ENCODE measurements at regions not wholly inside any gene's neighbourhood (a gene's known extent, or its start where the extent isn't known, plus 50 kb on each side); places are given as distances from the start of the nearest gene placed in this dataset.
"Not testable (repeated sequence)": the region's sequence is repeated elsewhere in the genome, so short reads cannot be mapped to it uniquely, and the experiment has no call there.

DNA sequence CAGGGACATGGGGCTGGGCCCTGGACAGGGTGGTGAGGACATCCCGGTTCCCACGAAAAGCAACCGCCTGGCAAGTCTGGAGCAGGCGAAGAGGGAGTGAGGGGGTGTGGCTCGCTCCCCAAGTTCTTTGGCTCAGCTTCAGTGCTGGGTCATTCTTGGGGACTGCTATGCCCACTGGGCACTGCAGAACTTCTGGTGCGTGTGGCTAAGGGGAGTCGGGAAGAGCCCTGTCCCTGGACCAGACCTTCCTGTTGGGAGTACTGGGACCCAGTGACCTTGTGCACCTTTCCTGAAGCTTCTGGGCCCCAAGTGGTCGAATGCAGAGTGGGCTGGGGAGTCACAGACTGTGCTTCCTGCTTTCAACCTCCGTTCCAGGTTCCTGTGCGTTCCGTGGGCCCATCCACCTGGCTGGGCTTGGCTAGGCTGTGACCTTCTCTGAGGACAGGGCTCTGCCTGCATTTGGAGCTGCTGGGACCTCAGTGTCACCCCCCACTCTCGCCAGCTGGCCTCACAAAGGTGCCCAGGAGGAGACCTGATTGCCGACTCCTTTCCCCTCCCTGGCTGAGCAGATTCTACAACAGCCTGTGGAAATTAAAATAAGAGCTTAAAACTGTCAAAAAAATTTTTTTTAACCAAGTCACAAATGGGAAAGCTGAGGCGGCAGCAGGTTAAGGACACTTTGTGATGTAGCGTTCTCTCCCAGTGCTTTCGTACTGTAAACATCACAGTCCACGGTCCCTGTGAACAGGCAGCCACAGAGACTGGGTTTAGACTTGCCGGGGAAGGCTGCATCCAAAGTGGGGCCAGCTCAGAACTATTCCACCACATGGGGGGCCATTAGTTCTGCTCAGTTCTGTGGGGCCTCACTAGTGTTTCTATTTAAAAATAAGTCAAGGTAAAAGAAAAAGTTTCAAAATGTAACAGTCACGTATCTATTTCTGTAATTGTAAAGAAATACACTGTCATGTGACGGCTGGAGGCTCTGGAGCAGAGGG is 63.8 kb upstream of the WNT7B start:
- no peak for DNase-seq

DNA sequence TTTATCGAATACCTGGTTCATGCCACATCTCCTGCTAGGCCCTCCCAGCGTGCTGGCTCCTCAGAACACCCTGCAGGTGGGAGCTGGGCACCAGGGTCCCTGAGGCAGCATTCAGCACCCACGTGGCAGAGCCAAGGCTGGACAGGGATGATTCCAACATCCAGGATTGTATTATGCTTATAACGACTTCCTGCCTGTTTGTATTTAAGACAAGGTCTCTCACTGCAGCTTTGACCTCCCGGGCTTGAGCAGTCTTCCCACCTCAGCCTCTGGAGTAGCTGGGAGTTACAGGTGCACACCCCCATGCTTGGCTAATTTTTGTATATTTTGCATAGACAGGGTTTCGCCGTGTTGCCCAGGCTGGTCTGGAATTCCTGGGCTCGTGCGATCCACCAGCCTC is 64.7 kb upstream of the WNT7B start:
- DNase-seq, result no peak

DNA sequence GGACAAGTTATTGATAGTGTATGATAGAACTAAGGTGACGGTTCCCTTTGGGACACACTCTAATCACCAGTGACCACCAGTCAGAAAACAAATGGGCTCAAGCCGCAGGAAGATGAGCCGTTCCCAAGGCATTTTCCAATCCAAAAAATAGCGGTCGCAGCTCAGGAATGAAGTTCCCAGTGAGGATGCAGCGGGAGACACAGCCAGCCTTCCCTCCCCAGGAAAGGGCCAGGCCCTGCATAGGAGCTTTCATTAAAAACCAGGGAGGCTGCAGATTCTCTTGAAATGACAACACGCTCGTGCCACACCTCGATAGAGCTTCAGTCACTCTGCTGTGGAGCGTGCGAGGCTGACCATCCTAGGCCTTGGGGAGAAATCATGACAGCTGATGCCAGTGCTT is 65.8 kb upstream of the WNT7B start:
- no peak for DNase-seq

DNA sequence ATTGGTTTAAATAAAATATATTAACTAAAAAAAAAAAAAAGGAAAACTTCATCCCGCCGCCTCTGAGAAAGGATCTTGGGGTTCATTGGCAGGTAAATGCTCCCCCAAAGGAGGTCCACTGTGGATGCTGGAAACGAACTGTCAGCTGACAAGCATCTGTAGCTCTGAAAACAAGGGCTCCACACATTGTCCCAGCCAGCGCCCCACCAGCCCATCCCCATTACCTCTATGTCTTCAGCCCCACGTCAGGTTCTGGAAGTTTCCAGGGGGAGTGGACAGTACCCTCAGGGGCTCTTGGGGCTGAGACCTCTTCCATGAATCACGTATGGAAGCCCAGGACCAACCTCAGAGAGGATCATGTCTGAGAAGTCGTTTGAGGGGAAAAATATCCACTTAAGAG is 66.4 kb upstream of the WNT7B start:
- no peak for DNase-seq

DNA sequence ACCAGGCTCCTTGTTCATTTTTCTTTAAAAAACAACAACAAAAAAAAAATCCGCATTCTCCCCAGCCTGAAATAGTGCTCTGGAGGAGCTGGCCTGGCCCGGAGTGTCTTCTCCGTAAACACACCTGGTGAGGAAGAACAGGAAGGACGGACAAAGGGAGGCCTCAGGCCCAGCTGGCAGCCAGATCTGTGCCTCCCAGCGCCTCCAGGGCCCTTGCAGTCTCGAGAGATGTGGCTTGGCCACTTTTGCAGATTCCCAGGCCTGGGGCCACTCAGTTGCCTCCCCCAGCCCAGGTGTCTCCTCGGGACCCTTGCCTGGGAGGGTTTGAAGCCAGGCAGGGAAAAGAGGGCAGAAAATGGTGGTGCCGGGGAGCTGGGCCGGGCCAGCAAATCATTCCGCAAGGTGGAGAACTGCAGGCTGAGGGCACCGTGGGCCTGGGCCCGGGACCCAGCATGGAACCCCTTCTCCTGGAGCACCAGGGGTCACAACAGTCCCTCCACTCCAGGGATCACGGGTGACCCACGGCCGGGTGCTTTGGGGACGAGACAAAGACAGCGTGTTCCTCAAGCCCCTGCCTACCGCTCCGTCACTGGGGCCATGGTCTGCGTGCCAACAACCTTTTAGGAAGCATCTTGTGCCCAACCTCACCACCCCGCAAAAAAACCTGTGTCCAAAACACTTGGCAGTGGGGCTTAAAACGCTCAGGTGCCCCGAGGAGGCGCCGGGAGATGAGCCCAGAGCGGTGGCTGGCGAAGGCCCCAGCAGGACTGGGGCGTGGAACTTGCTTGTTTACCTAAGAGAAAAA is 67.1 kb upstream of the WNT7B start:
- DNase-seq, result peak; percentile 53

DNA sequence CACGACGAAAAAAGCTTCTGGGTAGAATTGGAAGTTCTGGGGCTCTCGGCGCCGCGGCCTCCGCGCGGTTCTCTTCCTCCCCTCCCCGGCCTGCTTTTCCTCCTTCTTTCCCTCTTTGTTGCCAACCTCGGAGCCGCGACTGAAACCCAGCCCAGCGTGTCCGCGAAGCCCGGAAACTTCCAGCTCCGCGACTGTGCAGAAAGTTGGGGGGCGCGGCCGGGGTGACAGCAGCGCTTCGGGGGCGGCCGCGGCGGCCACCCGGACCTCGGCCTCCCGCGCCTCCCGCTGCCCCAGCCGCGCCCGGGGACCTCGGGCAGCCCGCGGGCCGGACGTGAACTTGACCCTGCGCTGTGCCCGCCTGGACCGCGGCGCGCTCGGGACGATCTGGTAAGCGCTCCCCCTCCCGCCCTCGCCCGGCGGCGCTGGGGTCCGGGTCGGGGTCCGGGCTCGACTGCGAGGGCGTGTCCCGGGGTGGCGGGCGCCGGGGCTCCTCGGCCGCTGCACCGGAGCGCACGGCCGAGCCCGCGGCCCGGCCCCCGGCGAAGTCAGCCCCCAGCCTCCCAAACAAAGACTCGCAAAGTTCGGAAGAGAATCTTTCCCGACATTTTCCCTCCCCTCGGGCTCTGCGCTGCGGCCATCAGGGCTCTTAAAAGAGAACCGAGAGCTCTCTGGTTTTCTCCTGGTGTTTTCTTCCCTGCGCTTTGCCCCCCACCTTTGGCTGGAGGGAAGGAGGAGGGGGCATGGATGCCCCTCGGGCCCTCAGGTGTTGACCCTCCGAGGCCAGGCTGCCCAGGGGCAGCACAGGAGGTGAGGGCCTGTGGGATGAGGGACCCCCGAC is 67.9 kb upstream of the WNT7B start:
- DNase-seq, result no peak

DNA sequence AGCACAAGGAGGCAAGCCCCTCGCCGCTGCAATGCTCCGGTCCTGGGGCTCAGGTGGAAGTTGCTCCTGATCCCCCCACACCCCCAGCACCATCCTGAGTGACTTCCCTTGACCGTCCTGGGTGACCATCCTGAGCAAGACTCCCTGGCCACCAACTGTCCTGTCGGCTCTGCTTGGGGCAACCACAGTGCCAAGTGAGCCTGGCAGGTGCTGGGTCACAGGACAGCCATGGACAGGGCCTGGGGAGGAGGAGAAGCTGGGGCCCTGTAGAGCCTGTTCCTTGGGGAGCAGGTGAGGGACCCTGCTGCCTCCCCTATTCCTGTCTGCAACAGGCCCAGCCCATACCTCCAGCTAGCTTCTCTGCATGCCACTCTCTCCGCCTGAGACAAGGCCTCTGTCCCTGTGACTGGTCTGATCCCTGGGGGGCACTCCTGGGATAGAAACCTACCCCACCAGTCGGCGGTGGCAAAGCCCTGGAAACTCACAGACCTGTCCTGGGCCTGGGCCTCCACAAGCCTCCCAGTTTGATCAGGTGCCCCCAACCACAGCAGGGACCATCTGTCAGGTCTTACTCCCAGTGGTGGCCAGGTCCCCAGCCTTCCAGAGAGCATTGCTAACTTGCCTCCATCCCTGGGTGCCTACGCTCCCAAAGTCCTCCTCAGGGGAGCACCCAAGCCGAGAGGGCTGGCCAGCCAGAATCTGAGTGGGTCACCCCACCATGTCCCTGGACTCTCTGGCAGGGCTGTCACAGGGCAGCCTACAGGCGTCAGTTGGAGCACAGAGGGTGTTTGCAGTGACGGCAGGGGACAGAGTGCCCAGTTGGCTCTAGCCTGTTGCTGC is 68.7 kb upstream of the WNT7B start:
- no peak for DNase-seq

DNA sequence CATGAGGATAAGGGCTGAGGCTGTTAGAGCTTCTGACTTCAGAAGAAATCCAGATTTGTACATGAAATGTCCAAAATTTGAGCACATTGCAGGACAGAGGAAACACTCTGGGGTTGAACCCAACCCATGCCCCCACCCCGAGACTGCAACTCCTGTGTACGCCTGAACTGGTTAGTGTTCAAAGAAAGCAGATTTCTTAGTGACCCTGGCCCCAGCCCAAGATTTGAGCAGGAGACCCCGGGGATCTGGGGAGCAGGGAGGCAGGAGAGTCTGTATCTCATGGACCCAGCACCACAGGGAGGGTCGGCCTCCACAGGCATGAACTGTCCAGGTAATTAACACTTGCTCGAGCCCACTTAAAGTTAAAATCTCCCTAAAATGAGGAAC is 69.3 kb upstream of the WNT7B start:
- no peak for DNase-seq

DNA sequence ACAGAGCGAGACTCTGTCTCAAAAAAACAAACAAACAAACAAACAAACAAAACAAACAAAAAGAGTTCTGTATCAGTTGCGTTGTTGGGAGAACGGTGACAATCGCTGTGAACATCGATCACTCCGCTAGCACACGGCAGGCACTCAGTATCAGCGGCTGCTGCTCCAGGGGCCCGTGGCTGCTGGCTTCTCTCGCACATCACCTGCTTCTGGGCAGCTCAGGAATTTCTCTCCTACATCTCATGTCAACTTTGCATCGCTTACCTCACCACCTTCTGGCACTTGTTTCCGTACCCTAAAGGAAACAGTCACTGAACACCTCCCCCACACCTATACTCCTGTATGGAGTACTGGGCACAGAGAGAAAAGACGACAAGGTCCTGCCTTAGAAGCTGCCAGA is 70.3 kb upstream of the WNT7B start:
- no peak for DNase-seq

DNA sequence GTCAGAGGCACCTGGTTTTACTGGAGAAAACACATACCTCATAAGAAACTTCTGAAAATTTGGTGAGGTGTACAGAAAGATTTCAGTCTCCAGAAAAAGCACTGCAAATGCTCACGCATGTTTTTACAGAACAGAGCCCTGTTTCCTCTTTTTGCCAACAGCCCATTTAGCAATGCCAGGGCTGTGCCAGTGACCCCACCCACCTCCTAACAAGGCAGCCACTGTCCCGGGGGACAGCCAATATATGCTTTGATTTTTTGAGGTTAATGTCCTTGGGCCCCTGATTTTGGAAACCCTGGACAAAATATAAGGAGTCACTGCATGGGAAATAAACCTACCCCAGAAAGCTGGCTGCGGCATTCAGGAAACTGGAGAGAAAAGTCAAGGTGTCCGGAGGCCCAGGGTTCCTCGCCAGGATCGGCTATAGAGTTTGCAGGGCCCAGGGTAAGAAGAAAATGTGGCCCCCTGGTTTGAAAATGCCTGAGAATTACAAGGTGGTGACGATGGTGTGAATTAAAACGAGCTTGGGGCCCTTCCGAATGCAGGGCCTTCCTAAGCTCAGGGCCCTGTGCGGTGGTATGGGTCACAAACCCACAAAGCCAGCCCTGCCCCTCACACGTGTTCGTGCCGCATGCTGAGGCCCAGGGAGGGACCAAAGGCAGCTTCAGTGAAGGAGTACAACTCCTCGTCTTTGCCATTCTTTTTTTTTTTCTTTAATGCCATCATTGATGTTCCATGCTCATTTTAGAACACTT is 71.1 kb upstream of the WNT7B start:
- DNase-seq, result no peak

DNA sequence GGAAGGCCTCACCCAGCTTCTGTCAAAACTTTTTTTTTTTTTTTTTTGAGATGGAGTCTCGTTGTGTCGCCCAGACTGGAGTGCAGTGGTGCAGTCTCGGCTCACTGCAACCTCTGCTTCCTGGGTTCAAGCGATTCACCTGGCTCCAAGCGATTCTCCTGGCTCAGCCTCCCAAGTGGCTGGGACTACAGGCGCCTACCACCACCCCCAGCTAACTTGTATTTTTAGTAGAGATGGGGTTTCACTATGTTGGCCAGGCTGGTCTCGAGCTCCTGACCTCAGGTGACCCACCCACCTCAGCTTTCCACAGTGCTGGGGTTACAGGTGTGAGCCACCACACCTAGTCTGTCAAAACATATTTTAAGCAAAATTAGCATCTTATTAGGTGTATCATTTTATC is 71.7 kb upstream of the WNT7B start:
- DNase-seq, result not testable (repeated sequence)

DNA sequence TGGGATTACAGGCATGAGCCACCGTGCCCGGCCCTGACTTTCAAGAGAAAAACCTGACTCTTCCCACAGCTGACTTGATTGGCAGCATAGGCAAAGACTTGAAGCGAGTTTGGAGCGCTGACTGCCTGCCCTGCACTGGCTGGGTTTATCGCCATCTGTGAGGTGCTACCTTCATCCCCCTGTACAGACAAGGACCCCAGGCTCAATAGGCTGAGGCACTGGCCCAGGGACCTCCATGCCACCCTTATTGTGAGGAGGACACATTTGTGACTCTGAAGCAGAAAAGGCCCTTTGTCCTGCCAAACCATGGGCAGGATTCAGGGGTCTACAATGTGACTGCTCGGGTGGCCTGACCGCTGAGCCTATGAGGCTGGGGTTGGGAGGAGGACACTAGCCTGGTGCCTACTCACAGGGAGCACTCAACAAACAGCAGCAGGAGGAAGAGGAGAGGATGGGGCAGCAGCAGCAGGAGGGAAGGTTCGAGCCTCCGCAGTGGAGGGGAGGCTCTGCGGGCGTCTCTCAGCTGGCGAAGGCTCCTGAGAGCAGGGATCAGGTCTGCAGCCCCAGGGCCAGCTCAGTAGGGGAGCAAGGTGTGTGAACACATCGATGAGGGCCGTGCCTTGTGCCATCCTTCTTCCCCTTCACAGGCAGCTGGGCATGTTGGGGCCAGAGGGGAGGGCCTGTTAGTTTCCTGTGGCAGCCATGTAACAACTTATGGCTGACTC is 72.9 kb upstream of the WNT7B start:
- DNase-seq, result no peak

DNA sequence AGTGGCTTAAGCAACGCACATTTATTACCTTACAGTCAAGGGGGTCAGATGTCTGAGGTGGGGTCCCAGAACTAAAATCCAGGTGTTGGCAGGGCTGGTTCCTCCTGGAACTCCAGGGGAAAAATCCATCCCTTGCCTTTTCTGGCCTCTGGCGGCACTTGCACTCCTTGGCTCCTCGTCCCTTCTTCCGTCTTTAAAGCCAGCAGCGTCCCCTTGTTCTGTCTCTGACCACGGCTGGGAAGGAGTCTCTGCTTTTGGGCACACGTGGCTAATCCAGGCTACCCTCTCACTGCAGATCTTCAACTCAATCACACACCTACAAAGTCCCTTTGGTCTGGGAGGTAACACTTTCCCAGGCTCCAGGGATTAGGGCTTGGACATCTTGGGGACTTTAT is 73.5 kb upstream of the WNT7B start:
- no peak for DNase-seq

DNA sequence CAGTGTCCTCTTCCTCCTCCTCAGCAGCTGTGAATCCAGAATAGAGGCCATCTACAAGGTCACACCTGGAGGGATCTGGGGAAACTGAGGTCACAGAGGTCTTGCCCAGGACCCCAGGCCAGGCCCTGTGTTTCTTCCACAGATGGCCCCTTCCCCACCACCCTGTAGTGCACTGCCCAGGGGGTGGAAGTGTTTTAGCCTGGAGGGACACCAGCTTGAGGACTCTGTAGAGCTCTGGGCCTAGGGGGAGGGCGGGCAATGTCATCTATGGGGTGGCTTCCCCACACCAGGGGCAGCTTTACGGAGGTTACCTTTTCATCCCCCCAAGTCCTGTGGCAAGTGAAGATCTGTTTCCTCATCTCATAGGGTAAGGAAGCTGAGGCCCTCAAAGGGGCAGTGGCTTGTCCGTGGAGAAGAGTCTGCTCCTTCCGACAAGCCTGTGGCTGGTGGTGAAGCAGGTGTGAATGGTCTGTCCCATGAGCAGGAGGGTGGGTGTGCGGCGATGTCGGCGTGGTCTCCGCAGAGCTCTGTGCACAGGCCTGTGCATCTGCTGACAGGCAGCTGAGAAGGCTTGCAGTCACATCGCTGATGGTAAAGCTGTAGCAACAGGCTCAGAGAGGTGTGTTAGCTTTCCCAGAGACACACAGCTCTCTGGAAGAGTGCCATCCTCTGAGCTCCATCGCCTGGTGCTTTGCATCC is 74.1 kb upstream of the WNT7B start:
- no peak for DNase-seq

DNA sequence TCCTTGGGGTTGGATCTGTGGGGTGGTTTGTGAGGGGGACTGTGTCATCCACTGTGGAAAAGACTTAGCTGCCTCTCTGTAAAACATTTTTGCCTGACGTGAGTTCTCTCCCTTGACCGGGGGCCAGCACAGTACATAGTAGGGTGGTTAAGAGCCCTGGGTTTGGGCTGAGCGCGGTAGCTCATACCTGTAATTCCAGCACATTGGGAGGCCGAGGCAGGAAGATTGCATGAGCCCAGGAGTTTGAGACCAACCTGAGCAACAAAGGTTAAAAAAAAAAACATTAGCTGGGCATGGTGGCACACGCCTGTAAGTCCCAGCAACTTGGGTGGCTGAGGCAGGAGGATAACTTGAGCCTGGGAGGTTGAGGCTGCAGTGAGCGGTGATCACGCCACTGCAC is 74.7 kb upstream of the WNT7B start:
- no peak for DNase-seq

DNA sequence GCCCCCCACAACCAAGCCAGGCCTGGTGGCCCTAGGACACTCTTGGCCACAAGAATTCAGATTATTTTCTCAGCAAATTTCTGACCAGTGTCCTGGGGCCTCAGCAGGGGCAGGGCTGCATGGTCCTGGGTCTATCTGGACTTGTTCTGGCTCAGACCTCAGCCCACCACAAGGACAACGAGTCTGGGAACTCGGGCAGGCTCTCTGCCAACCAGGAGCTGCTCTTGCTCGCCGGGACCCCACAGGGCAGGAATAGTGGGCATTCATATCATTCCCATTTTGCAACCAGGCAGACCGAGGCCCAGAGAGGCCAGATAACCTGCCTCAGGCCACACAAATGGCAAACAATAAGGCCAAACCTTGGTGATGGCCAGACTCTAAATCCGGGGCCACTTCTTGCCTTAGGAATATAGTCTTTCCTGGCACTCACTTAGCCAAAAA is 75.4 kb upstream of the WNT7B start:
- DNase-seq, result no peak

DNA sequence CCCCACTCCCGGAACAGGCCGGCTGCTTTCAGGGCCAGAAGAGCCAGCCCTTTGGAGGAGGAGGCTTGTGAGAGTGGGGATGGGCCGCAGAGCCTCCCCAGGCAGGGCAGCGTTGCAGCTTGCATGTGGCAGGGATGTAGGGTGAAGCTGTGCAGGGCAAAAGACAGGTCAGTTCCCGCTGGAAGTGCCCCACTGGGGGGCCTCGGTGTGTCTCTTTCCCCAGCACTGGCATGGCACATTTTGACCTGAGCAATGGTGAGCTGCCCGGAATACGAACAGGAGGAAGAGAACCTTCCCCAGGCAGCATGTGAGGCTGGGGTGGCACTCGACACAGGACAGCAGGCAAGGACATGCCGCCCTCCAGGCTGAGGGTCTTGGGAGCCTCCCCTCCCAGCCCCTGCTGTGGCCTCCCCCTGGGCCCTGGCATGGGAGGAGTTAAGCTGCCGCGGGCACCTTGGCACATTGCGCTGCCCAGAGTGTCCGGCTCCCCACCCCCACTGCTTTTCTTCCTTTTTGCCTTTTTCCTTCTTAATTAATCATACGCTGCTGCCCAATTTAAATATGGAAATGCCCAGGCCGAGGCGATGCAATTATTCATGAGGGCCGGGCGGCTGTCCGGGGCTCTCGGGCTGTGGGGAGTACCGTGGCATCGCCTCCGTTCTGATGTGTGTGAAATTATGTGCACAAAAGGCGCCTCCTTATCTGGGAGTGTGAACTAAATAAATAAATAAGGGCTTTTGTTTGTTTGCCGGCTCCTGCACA is 76.0 kb upstream of the WNT7B start:
- DNase-seq, result no peak

DNA sequence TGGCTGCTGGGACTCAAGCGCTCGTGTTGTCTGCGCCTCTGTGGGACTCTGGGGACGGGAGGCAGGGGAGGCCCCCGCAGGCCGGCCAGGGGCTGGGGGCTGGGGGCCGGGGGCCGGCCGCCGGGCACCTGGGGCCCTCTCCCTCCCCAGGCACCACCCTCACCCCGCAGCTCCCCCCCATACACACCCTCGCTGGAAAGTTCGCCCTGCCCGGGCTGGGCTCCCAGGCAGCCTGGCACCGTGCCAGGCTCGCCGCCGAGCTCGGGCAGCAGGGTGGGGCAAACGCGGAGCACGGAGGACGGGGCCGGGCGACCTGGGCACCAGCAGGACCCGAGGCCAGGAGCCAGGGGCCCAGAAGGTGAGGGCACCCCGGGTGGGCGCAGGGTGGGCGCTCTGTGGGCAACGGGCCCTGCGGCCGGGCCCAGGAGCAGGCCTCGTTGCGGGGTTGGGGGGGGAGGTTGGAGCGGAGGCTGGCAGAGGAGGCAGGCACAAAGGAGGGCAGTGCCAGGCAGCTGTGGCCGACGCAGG is 76.7 kb upstream of the WNT7B start:
- no peak for DNase-seq

Measured in DMS79 (cell line).